ENCODE measurements at regions not wholly inside any gene's neighbourhood (a gene's known extent, or its start where the extent isn't known, plus 50 kb on each side); places are given as distances from the start of the nearest gene placed in this dataset.

- H3K4me1 ChIP-seq, result peaks cover 20% of the 10 kb centered on the region
- H3K4me3 ChIP-seq, result peak overlapping the region in 1 of 2 donors; percentile 15
Measured at GRCh38 chr1:54489627-54490250, 58.3 kb upstream of the ACOT11 start.

GRCh38 chr1:54488779-54489626 is 59.0 kb upstream of the ACOT11 start:
- Histone ChIP-seq H3K27ac (peak overlapping the region; percentile 84 to 96 (median 90)), H3K36me3 (replicated peaks in 1 of 2; ENCODE audit: insufficient read depth in 1 of 2, low read depth in 2 of 2) (no peaks in the 10 kb centered on the region), H3K4me3 (peak overlapping the region; percentile 15 to 26), H3K4me1 (peaks cover 20% of the 10 kb centered on the region), H3K9me3 (no peaks in the 10 kb centered on the region), H3K27me3 (no peaks in the 10 kb centered on the region)
- DNase-seq (peak; percentile 73 to 82 (median 77)), ATAC-seq (peak; percentile 67)
- 0 to 1% methylated on average over 17 to 47 of the region's 51 CpGs for WGBS, 2 donors
- intact Hi-C loops (cut with DNase I), result no loop called here
- TF ChIP-seq CTCF (IDR thresholded peaks at IDR 0.05) (peak; percentile 92 to 98 (median 96)), POLR2A (IDR thresholded peaks at IDR 0.05) (peak in 2 of 3 donors; percentile 26 to 28)

More at GRCh38 chr1:54489627-54490250, 58.3 kb upstream of the ACOT11 start:
- ATAC-seq, result no peak
- Histone ChIP-seq H3K27me3 (no peaks in the 10 kb centered on the region), H3K9me3 (no peaks in the 10 kb centered on the region), H3K27ac (peak overlapping the region in 3 of 4 donors; percentile 84 to 96 (median 94)), H3K36me3 (replicated peaks in 1 of 2; ENCODE audit: insufficient read depth in 1 of 2, low read depth in 2 of 2) (no peaks in the 10 kb centered on the region)
- intact Hi-C loops (cut with DNase I), result loop anchor here (5.0 to 10.0 kb wide), 3 partner anchors 87 to 372 kb away; no protein-coding TSS in a partner anchor
- TF ChIP-seq CTCF (IDR thresholded peaks at IDR 0.05) (no peak), POLR2A (IDR thresholded peaks at IDR 0.05) (no peak)
- DNase-seq, result no peak
- 18 to 20% methylated on average over 8 to 10 of the region's 10 CpGs for WGBS, 2 donors

GRCh38 chr1:54488065-54488750 is 59.8 kb upstream of the ACOT11 start:
- Histone ChIP-seq H3K4me1 (peaks cover 20% of the 10 kb centered on the region), H3K9me3 (no peaks in the 10 kb centered on the region), H3K27ac (peak overlapping the region; percentile 84 to 96 (median 90)), H3K36me3 (replicated peaks in 1 of 2; ENCODE audit: insufficient read depth in 1 of 2, low read depth in 2 of 2) (no peaks in the 10 kb centered on the region), H3K4me3 (peak overlapping the region in 1 of 2 donors; percentile 15), H3K27me3 (no peaks in the 10 kb centered on the region)
- intact Hi-C loops (cut with DNase I), result no loop called here
- WGBS, 2 donors, result 0% methylated on average over 19 to 55 of the region's 62 CpGs
- peak in 2 of 3 donors; percentile 45 to 49 for TF ChIP-seq POLR2A (IDR thresholded peaks at IDR 0.05)
- TF ChIP-seq CTCF (IDR thresholded peaks at IDR 0.05), result peak in 4 of 7 experiments; percentile 8 to 39 (median 30)
- ATAC-seq, result peak; percentile 89
- peak; percentile 94 to 96 (median 94) for DNase-seq

GRCh38 chr1:54487571-54488050 is 60.4 kb upstream of the ACOT11 start:
- intact Hi-C loops (cut with DNase I), result no loop called here
- peak; percentile 42 to 50 (median 44) for DNase-seq

More at GRCh38 chr1:54487571-54488050, 60.4 kb upstream of the ACOT11 start:
- Histone ChIP-seq H3K9me3 (no peaks in the 10 kb centered on the region), H3K4me3 (no peak overlapping the region), H3K36me3 (replicated peaks in 1 of 2; ENCODE audit: insufficient read depth in 1 of 2, low read depth in 2 of 2) (no peaks in the 10 kb centered on the region), H3K27ac (peak overlapping the region; percentile 21 to 96 (median 90)), H3K27me3 (no peaks in the 10 kb centered on the region), H3K4me1 (peaks cover 20% of the 10 kb centered on the region)
- 1 to 11% methylated on average over 20 to 21 of the region's 21 CpGs for WGBS, 2 donors
- TF ChIP-seq POLR2A (IDR thresholded peaks at IDR 0.05) (no peak), CTCF (IDR thresholded peaks at IDR 0.05) (no peak)
- ATAC-seq, result no peak
